ENCODE measurements at regions not wholly inside any gene's neighbourhood (a gene's known extent, or its start where the extent isn't known, plus 50 kb on each side); places are given as distances from the start of the nearest gene placed in this dataset.

DNA sequence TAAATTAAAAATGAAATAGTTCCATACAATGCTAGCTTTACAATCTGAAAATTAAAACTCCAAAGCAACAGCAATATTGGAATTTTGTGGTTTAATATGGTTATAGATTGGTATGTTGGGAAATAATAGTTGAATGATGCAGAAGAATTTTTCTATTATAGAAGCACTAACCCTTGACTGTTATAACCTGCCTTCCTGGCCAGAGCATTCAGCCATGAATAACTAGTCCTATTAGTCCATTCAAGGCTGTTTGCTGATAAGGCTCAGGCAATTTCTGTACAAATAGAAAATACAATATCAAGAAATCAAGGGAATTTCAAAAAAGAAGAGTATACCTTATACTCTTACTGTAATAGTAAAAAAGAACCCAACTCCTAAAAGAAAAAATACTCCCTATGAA lies 101.6 kb upstream of the SP4 start:
- ChIA-PET RAD21 (ENCODE audit: low non-redundant PET in 1 of 2, low total read pairs in 2 of 2, uncharacterized antibody in 2 of 2, unreplicated experiment in 2 of 2) (no interaction called here), POLR2A (no interaction called here), CTCF (no interaction called here)
- no peak overlapping the region for H3K4me2 ChIP-seq (ENCODE audit: low read length)
- H3K4me3 ChIP-seq (replicated peaks in 1 of 2; ENCODE audit: low read depth in 1 of 2, low read length in 2 of 2), result no peak overlapping the region
- TF ChIP-seq EZH2phosphoT487 (IDR thresholded peaks at IDR 0.05; ENCODE audit: borderline replicate concordance), result no peak
- no peak for TF ChIP-seq CBX3 (IDR thresholded peaks at IDR 0.05; ENCODE audit: low read depth)
- TF ChIP-seq TCF7L2 (IDR thresholded peaks at IDR 0.05; ENCODE audit: borderline replicate concordance, extremely low read depth, insufficient read depth, insufficient read length), result no peak
- TF ChIP-seq RAD21 (IDR thresholded peaks at IDR 0.05; ENCODE audit: low read depth), result no peak
- H3K9ac ChIP-seq (ENCODE audit: low read length), result no peak overlapping the region
- DNase-seq (ENCODE audit: low read depth, low spot score) (no peak), ATAC-seq (no peak)
- H3K9me3 ChIP-seq (ENCODE audit: control insufficient read depth in 1 of 2, insufficient read depth in 1 of 2, low read depth in 1 of 2, low read length in 2 of 2), result no peaks in the 10 kb centered on the region
- H4K20me1 ChIP-seq (ENCODE audit: insufficient read depth), result no peaks in the 10 kb centered on the region
- intact Hi-C loops (cut with micrococcal nuclease), result no loop called here
- no peaks in the 10 kb centered on the region for H3K79me2 ChIP-seq (ENCODE audit: insufficient read depth, low read length)
- H3K9me2 ChIP-seq (ENCODE audit: insufficient read depth), result no peaks in the 10 kb centered on the region
- H3K4me1 ChIP-seq (ENCODE audit: control insufficient read depth in 1 of 2, insufficient read depth in 2 of 2, low read length in 2 of 2), result no peaks in the 10 kb centered on the region
- H3K27me3 ChIP-seq (ENCODE audit: insufficient read depth, low read length), result no peaks in the 10 kb centered on the region
- no TSS peak for BruUV-seq (replicated peaks)
- H2AFZ ChIP-seq (ENCODE audit: low read depth, low read length, poor library complexity, severe bottlenecking), result no peak overlapping the region
- H3K27ac ChIP-seq (ENCODE audit: low read depth, low read length), result no peak overlapping the region
- H3K36me3 ChIP-seq (ENCODE audit: control insufficient read depth in 1 of 2, insufficient read depth in 2 of 2, low read length in 2 of 2), result no peaks in the 10 kb centered on the region

DNA sequence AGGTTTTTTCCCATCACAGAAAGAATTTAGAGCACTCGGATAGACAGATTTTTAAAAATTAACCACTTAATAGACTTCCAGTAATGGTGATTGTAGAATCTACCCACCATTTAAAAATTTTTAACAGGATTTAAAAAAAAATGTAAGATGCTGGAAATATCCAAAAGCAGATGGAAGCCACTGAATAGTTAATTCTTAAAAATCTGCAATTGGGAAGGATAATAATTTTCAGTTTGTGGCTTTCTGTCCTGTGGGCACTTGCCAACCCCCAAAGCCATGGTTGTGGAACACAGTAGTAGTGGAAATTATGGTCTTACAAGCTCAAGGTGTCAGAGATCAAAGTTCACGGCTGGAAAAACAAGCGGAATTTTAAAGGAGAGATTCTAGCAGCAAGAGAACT lies 101.0 kb upstream of the SP4 start:
- ATAC-seq, result no peak
- H3K36me3 ChIP-seq (ENCODE audit: control insufficient read depth in 1 of 2, insufficient read depth in 2 of 2, low read length in 2 of 2), result no peaks in the 10 kb centered on the region
- no peak overlapping the region for H3K9ac ChIP-seq (ENCODE audit: low read length)
- no peak overlapping the region for H3K4me3 ChIP-seq (replicated peaks in 1 of 2; ENCODE audit: low read depth in 1 of 2, low read length in 2 of 2)
- intact Hi-C loops (cut with micrococcal nuclease), result no loop called here
- H3K79me2 ChIP-seq (ENCODE audit: insufficient read depth, low read length), result no peaks in the 10 kb centered on the region
- POLR2A ChIA-PET, result no interaction called here
- no peaks in the 10 kb centered on the region for H3K4me1 ChIP-seq (ENCODE audit: control insufficient read depth in 1 of 2, insufficient read depth in 2 of 2, low read length in 2 of 2)
- RAD21 ChIA-PET (ENCODE audit: low non-redundant PET in 1 of 2, low total read pairs in 2 of 2, uncharacterized antibody in 2 of 2, unreplicated experiment in 2 of 2), result no interaction called here
- H3K27ac ChIP-seq (ENCODE audit: low read depth, low read length), result no peak overlapping the region
- DNase-seq (ENCODE audit: low read depth, low spot score), result no peak
- no peaks in the 10 kb centered on the region for H3K9me3 ChIP-seq (ENCODE audit: control insufficient read depth in 1 of 2, insufficient read depth in 1 of 2, low read depth in 1 of 2, low read length in 2 of 2)
- CTCF ChIA-PET, result no interaction called here
- H3K9me2 ChIP-seq (ENCODE audit: insufficient read depth), result no peaks in the 10 kb centered on the region
- H3K27me3 ChIP-seq (ENCODE audit: insufficient read depth, low read length), result no peaks in the 10 kb centered on the region
- BruUV-seq (replicated peaks), result no TSS peak
- H3K4me2 ChIP-seq (ENCODE audit: low read length), result no peak overlapping the region
- H2AFZ ChIP-seq (ENCODE audit: low read depth, low read length, poor library complexity, severe bottlenecking), result no peak overlapping the region
- no peaks in the 10 kb centered on the region for H4K20me1 ChIP-seq (ENCODE audit: insufficient read depth)
- TF ChIP-seq TCF7L2 (IDR thresholded peaks at IDR 0.05; ENCODE audit: borderline replicate concordance, extremely low read depth, insufficient read depth, insufficient read length) (no peak), SRF (IDR thresholded peaks at IDR 0.05; ENCODE audit: low read depth) (no peak), EZH2phosphoT487 (IDR thresholded peaks at IDR 0.05; ENCODE audit: borderline replicate concordance) (no peak), YY1 (IDR thresholded peaks at IDR 0.05; ENCODE audit: extremely low read depth, insufficient replicate concordance, low read depth, low read length) (no peak), SIN3A (IDR thresholded peaks at IDR 0.05; ENCODE audit: low read depth) (no peak), CEBPB (IDR thresholded peaks at IDR 0.05; ENCODE audit: low read depth) (no peak), ELF1 (IDR thresholded peaks at IDR 0.05; ENCODE audit: borderline replicate concordance, low read depth) (no peak), SP1 (IDR thresholded peaks at IDR 0.05; ENCODE audit: low read depth) (no peak), POLR2A (IDR thresholded peaks at IDR 0.05; ENCODE audit: borderline replicate concordance, extremely low read depth, insufficient read depth, insufficient read length) (no peak), POLR2AphosphoS5 (IDR thresholded peaks at IDR 0.05; ENCODE audit: low read depth, low read length) (no peak), JUND (IDR thresholded peaks at IDR 0.05) (no peak)
- TF ChIP-seq, protein P1, sequence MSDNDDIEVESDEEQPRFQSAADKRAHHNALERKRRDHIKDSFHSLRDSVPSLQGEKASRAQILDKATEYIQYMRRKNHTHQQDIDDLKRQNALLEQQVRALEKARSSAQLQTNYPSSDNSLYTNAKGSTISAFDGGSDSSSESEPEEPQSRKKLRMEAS (IDR thresholded peaks at IDR 0.05), result no peak
- TF ChIP-seq, protein P2, sequence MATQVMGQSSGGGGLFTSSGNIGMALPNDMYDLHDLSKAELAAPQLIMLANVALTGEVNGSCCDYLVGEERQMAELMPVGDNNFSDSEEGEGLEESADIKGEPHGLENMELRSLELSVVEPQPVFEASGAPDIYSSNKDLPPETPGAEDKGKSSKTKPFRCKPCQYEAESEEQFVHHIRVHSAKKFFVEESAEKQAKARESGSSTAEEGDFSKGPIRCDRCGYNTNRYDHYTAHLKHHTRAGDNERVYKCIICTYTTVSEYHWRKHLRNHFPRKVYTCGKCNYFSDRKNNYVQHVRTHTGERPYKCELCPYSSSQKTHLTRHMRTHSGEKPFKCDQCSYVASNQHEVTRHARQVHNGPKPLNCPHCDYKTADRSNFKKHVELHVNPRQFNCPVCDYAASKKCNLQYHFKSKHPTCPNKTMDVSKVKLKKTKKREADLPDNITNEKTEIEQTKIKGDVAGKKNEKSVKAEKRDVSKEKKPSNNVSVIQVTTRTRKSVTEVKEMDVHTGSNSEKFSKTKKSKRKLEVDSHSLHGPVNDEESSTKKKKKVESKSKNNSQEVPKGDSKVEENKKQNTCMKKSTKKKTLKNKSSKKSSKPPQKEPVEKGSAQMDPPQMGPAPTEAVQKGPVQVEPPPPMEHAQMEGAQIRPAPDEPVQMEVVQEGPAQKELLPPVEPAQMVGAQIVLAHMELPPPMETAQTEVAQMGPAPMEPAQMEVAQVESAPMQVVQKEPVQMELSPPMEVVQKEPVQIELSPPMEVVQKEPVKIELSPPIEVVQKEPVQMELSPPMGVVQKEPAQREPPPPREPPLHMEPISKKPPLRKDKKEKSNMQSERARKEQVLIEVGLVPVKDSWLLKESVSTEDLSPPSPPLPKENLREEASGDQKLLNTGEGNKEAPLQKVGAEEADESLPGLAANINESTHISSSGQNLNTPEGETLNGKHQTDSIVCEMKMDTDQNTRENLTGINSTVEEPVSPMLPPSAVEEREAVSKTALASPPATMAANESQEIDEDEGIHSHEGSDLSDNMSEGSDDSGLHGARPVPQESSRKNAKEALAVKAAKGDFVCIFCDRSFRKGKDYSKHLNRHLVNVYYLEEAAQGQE (IDR thresholded peaks at IDR 0.05; ENCODE audit: low read depth), result no peak
- TF ChIP-seq, protein P3, sequence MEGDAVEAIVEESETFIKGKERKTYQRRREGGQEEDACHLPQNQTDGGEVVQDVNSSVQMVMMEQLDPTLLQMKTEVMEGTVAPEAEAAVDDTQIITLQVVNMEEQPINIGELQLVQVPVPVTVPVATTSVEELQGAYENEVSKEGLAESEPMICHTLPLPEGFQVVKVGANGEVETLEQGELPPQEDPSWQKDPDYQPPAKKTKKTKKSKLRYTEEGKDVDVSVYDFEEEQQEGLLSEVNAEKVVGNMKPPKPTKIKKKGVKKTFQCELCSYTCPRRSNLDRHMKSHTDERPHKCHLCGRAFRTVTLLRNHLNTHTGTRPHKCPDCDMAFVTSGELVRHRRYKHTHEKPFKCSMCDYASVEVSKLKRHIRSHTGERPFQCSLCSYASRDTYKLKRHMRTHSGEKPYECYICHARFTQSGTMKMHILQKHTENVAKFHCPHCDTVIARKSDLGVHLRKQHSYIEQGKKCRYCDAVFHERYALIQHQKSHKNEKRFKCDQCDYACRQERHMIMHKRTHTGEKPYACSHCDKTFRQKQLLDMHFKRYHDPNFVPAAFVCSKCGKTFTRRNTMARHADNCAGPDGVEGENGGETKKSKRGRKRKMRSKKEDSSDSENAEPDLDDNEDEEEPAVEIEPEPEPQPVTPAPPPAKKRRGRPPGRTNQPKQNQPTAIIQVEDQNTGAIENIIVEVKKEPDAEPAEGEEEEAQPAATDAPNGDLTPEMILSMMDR (IDR thresholded peaks at IDR 0.05 in 2 of 3, conservative IDR thresholded peaks at IDR 0.05 in 1 of 3; ENCODE audit: borderline replicate concordance in 1 of 3, insufficient read depth in 1 of 3, low read depth in 2 of 3, low read length in 2 of 3), result no peak

Data from HCT116 (cell line).